Prostate gland (tissue), 2 donors: ENCODE measurements at regions not wholly inside any gene's neighbourhood (a gene's known extent, or its start where the extent isn't known, plus 50 kb on each side); places are given as distances from the start of the nearest gene placed in this dataset.

Experiments used
- POLR2A ChIP-seq: fragments of 450-650 bp; IDR thresholded peaks from one replicate; pipeline ENCODE4 v1.6.1; 2016; ENCODE audit warnings: antibody characterized with exemption, mild to moderate bottlenecking
- POLR2AphosphoS5 ChIP-seq: sonication (generic); formaldehyde crosslinking; IDR thresholded peaks from one replicate; pipeline ENCODE4 v1.6.1; 2017; ENCODE audit warnings: antibody characterized with exemption
- TF ChIP-seq, protein P1 (sequence below), 4 experiments: fragments of 200-600 bp in 2 of 4; fragments of 450-650 bp in 2 of 4; sonication (generic) in 2 of 4; IDR thresholded peaks; 1 replicate in 3 of 4; 2 replicates in 1 of 4; pipeline ENCODE4 v1.5.1; 2016 to 2019; ENCODE audit warnings: antibody characterized with exemption in 4 of 4, mild to moderate bottlenecking in 2 of 4, moderate library complexity in 2 of 4

DNA sequence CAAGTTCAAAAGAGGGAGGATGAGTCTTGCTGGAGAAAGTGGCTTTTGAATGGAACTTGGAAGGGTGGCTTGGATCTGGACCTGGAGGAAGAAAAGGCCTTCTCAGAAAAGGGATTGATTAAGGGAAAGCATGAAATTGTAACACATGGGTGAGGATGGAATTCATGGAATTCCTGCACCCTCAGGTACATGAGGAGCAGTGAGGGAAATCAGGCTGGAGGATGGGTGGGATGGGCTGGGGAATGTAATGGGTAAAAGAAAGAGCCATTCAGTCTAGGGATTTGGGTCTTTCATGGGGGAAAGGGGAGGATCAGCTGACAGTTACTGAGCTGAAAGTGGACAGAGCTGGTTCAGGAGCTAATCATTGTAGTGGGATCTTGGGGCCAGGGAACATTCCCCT is 51.2 kb upstream of the HAAO start:
- TF ChIP-seq, protein P1, sequence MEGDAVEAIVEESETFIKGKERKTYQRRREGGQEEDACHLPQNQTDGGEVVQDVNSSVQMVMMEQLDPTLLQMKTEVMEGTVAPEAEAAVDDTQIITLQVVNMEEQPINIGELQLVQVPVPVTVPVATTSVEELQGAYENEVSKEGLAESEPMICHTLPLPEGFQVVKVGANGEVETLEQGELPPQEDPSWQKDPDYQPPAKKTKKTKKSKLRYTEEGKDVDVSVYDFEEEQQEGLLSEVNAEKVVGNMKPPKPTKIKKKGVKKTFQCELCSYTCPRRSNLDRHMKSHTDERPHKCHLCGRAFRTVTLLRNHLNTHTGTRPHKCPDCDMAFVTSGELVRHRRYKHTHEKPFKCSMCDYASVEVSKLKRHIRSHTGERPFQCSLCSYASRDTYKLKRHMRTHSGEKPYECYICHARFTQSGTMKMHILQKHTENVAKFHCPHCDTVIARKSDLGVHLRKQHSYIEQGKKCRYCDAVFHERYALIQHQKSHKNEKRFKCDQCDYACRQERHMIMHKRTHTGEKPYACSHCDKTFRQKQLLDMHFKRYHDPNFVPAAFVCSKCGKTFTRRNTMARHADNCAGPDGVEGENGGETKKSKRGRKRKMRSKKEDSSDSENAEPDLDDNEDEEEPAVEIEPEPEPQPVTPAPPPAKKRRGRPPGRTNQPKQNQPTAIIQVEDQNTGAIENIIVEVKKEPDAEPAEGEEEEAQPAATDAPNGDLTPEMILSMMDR (IDR thresholded peaks at IDR 0.05) = no peak
- no peak for TF ChIP-seq POLR2AphosphoS5
- no peak for TF ChIP-seq POLR2A
